ENCODE measurements at regions not wholly inside any gene's neighbourhood (a gene's known extent, or its start where the extent isn't known, plus 50 kb on each side); places are given as distances from the start of the nearest gene placed in this dataset.
"Not testable (repeated sequence)": the region's sequence is repeated elsewhere in the genome, so short reads cannot be mapped to it uniquely, and the experiment has no call there.

GRCh38 chr5:138667782-138668331, 85.4 kb upstream of the CTNNA1 start:
- DNase-seq; intact Hi-C loops (cut with DNase I): not testable (repeated sequence)

GRCh38 chr5:138666226-138666742, 86.9 kb upstream of the CTNNA1 start:
- intact Hi-C loops (cut with DNase I), result no loop called here
- DNase-seq, result peak in 2 of 42 donors; percentile 14 to 30

- peak in 1 of 42 donors; percentile 8 for DNase-seq
- intact Hi-C loops (cut with DNase I), result no loop called here
These were observed 88.0 kb upstream of the CTNNA1 start for GRCh38 chr5:138665261-138665660.

- peak in 37 of 42 donors; percentile 35 to 90 (median 67) for DNase-seq
- intact Hi-C loops (cut with DNase I), result no loop called here
These were observed 88.8 kb upstream of the CTNNA1 start for GRCh38 chr5:138664276-138664943.

GRCh38 chr5:138663561-138663960, 88.4 kb upstream of the HSPA9 start:
- peak in 2 of 42 donors; percentile 9 to 26 for DNase-seq
- intact Hi-C loops (cut with DNase I), result no loop called here

GRCh38 chr5:138663009-138663408, 87.8 kb upstream of the HSPA9 start:
- DNase-seq, result peak in 3 of 42 donors; percentile 13 to 38 (median 20)
- intact Hi-C loops (cut with DNase I), result no loop called here

GRCh38 chr5:138662599-138662998, 87.4 kb upstream of the HSPA9 start:
- peak in 3 of 42 donors; percentile 12 to 17 (median 13) for DNase-seq
- intact Hi-C loops (cut with DNase I), result no loop called here

GRCh38 chr5:138661991-138662434, 86.8 kb upstream of the HSPA9 start:
- intact Hi-C loops (cut with DNase I), result no loop called here
- DNase-seq, result peak in 4 of 42 donors; percentile 5 to 39 (median 22)

GRCh38 chr5:138661291-138661960, 86.2 kb upstream of the HSPA9 start:
- intact Hi-C loops (cut with DNase I), result no loop called here

GRCh38 chr5:138660051-138660572, 84.9 kb upstream of the HSPA9 start:
- intact Hi-C loops (cut with DNase I), result no loop called here
- peak in 4 of 42 donors; percentile 1 to 33 (median 16) for DNase-seq

More at GRCh38 chr5:138661291-138661960, 86.2 kb upstream of the HSPA9 start:
- peak in 4 of 42 donors; percentile 12 to 35 (median 19) for DNase-seq

GRCh38 chr5:138659561-138659960, 84.4 kb upstream of the HSPA9 start:
- peak in 3 of 42 donors; percentile 3 to 30 (median 5) for DNase-seq
- intact Hi-C loops (cut with DNase I), result no loop called here

GRCh38 chr5:138659121-138659520, 83.9 kb upstream of the HSPA9 start:
- intact Hi-C loops (cut with DNase I), result no loop called here

GRCh38 chr5:138658676-138659075, 83.5 kb upstream of the HSPA9 start:
- peak in 3 of 42 donors; percentile 7 to 16 (median 10) for DNase-seq
- intact Hi-C loops (cut with DNase I), result no loop called here

More at GRCh38 chr5:138659121-138659520, 83.9 kb upstream of the HSPA9 start:
- DNase-seq, result peak in 5 of 42 donors; percentile 7 to 35 (median 8)

GRCh38 chr5:138657360-138657759, 82.2 kb upstream of the HSPA9 start:
- intact Hi-C loops (cut with DNase I), result no loop called here
- DNase-seq, result peak in 6 of 42 donors; percentile 12 to 37 (median 18)

GRCh38 chr5:138656916-138657315, 81.7 kb upstream of the HSPA9 start:
- intact Hi-C loops (cut with DNase I), result no loop called here

GRCh38 chr5:138655530-138656190, 80.5 kb upstream of the HSPA9 start:
- peak; percentile 72 to 99 (median 94) for DNase-seq
- intact Hi-C loops (cut with DNase I), result no loop called here

More at GRCh38 chr5:138656916-138657315, 81.7 kb upstream of the HSPA9 start:
- DNase-seq, result peak in 1 of 42 donors; percentile 34

GRCh38 chr5:138654281-138654867, 79.2 kb upstream of the HSPA9 start:
- intact Hi-C loops (cut with DNase I), result no loop called here
- peak in 1 of 42 donors; percentile 58 for DNase-seq

- intact Hi-C loops (cut with DNase I), result no loop called here
- DNase-seq, result peak in 34 of 42 donors; percentile 38 to 84 (median 60)
These were observed 78.3 kb upstream of the HSPA9 start for GRCh38 chr5:138653502-138653901.
